Fibroblast of pulmonary artery (primary cell): ENCODE measurements at regions not wholly inside any gene's neighbourhood (a gene's known extent, or its start where the extent isn't known, plus 50 kb on each side); places are given as distances from the start of the nearest gene placed in this dataset.
"Not testable (repeated sequence)": the region's sequence is repeated elsewhere in the genome, so short reads cannot be mapped to it uniquely, and the experiment has no call there.

Source experiments
- DNase-seq: peaks from one replicate; pipeline ENCODE4 v3.0.0-alpha.2; 2010; ENCODE audit warnings: low read depth
- H3K4me3 ChIP-seq: replicated peaks from 2 replicates; pipeline ENCODE4 v1.5.1; 2011; ENCODE audit warnings: low read depth, mild to moderate bottlenecking, control low read depth, low read length, moderate library complexity
- CTCF ChIP-seq: IDR thresholded peaks from 2 replicates; pipeline ENCODE4 v1.5.1; 2011; ENCODE audit warnings: mild to moderate bottlenecking, control low read depth, low read length, inconsistent platforms; ENCODE audit errors: missing control alignments

- no peak for TF ChIP-seq CTCF
- no peak for DNase-seq
- no peak overlapping the region for H3K4me3 ChIP-seq
These were observed 155.5 kb downstream of the SHANK2 start for GRCh38 chr11:71096751-71097388.

GRCh38 chr11:71095294-71095850 lies 157.0 kb downstream of the SHANK2 start:
- no peak for DNase-seq
- no peak overlapping the region for H3K4me3 ChIP-seq
- TF ChIP-seq CTCF = no peak

DNA sequence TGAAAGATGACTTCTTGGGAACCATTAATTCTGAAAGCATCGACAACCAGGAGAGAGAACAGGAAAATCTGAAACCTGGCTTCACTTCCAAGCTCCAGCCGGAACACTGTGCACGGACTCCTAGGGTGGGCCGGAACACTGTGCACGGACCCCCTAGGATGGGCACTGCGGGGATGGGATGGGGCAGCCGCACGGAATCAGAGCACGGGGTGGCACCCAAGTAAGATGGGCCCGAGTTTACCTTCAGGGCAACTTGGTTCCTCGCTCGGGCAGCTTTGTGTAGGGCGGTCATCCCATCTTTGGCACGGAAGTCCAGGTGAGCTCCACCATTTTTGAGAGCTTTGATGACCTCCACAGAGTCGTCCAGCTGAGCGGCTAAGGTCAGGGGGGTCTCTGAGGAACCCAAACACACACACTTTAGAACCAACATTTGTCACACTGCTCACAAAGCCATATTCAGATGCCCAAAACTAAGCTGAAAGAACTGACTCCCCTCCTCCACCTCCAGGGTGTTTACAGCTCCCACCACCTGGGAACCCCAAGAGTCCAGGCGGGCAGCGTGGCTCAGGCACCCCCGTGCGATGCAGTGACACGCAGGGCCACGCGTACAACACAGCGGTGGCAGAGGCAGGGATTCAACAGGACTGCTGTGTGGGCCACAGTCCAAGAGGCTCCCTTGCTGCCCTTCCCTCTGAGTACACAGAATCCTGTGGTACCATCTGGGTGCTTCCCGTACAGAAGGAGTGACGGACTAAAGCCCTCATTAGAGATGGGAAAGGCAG lies 157.9 kb downstream of the SHANK2 start:
- DNase-seq = no peak
- TF ChIP-seq CTCF = no peak
- H3K4me3 ChIP-seq = no peak overlapping the region

DNA sequence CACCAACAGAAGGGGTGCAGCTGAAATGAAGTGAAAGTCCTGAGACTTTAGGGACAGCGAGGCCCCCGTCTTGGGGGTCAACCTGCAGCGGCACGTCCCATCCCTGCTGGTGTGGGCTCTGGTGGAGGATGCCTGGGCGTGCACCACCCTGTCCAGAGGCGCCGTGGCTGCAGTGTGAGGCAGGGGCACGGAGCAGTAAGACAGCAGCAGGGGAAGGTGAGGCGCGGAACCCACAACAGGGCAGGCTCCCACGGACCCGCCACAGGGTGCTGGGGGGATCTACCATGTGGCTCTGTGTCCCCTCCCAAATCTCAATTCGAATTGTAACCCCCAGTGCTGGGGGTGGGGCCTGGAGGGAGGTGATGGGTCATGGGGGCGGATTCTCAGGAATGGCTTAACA lies 158.6 kb downstream of the SHANK2 start:
- no peak overlapping the region for H3K4me3 ChIP-seq
- no peak for TF ChIP-seq CTCF
- no peak for DNase-seq

- no peak for TF ChIP-seq CTCF
- H3K4me3 ChIP-seq = no peak overlapping the region
- DNase-seq = no peak
These were observed 160.7 kb downstream of the SHANK2 start for GRCh38 chr11:71091506-71092265.

DNA sequence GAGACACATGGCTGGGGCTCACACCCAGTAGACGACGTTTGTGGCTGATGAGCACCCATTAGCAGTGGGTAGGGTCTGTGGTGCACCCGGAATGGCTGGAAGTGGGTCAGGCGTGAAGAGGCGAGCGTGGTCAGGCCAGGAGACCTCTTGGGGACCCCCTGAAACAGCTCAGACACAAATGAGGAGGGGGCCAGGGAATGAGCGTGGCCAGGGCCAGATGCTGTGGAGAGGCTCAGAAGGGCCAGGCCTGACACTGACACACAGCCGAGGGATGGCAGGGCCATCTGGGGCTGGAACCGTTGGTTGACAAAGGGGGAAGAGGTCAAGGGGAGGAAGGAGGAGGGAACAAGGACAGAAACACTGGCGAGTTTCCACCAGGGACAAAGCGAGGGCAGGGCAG lies 162.8 kb downstream of the SHANK2 start:
- DNase-seq = no peak
- no peak overlapping the region for H3K4me3 ChIP-seq
- no peak for TF ChIP-seq CTCF

DNA sequence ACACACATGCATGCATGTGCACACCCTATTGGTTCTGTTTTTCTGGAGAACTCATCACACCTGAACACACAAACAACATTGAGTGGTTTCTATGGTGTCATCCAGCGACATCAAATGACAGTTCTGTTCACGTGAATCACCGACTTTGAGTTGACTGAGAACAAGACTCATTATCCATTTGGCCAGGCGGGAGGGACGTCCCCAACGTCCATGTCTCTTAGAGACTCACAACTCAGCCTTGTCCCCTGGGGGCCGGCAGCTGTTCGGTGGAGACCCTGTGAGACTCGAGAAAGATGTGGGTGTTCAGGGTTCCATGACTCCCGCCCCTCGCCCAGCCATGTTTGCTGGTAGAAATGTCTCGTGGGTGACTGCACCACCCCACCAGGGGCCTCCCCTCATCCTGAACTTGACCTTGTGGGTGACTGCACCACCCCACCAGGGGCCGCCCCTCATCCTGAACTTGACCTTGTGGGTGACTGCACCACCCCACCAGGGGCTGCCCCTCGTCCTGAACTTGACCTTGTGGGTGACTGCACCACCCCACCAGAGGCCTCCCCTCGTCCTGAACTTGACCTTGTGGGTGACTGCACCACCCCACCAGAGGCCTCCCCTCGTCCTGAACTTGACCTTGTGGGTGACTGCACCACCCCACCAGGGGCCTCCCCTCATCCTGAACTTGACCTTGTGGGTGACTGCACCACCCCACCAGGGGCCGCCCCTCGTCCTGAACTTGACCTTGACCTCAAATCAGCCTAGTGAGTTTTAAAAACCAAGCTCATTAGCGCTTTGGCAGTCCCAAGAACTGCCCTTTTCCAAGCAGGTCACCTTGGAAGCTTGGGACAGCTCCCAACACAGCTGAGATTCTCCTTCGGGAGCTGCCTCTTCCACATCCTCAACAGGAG lies 163.8 kb downstream of the SHANK2 start:
- H3K4me3 ChIP-seq, DNase-seq: not testable (repeated sequence)
